ENCODE measurements at regions not wholly inside any gene's neighbourhood (a gene's known extent, or its start where the extent isn't known, plus 50 kb on each side); places are given as distances from the start of the nearest gene placed in this dataset.

DNA sequence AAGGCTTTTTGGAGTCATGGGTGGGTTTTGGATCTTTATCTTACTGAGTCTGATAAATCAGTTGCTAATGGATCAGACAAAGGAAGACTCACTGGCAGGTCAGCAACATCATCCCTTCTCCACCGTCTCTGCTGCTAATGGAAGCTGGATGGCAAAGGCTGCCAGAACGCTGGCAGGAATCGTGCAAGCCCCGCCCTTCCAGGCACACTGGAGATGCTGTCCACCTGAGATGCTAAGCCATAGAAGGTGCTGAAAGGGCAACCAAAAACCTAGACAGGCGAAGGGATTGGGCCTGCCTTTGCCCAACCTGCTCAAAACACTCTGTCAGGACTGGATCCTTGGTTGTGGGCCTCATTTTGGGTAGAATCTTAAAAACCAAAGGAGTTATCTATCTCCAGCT, 139.5 kb upstream of the FSTL4 start:
- no peak overlapping the region for H2BK120ac ChIP-seq (ENCODE audit: low read depth, low read length, poor library complexity, severe bottlenecking)
- H3K9me3 Mint-ChIP-seq = no peaks in the 10 kb centered on the region
- no peaks in the 10 kb centered on the region; the same call in none of the 2 replicates for H3K27me3 ChIP-seq (ENCODE audit: insufficient read depth, low read length)
- H3K4ac ChIP-seq (ENCODE audit: low read depth, low read length) = no peak overlapping the region
- no peak for DNase-seq
- no peak overlapping the region for H2BK20ac ChIP-seq (ENCODE audit: low read depth, low read length, poor library complexity, severe bottlenecking)
- no peak overlapping the region for H2BK12ac ChIP-seq (ENCODE audit: insufficient read length, low read depth, low read length)
- no peak overlapping the region for H3K27ac Mint-ChIP-seq
- no peaks in the 10 kb centered on the region for H3K23me2 ChIP-seq (ENCODE audit: insufficient read length, low read depth, low read length, poor library complexity, severe bottlenecking)
- no peaks in the 10 kb centered on the region for H3K4me1 ChIP-seq (ENCODE audit: insufficient read depth, low read length)
- WGBS (ENCODE audit: extremely low coverage, insufficient read length, low lambda C conversion rate) = no CpG with 5 or more reads among the region's 5 CpGs
- no peaks in the 10 kb centered on the region; a peak in 1 of 4 replicates for H3K4me1 Mint-ChIP-seq
- no peak overlapping the region for H2BK15ac ChIP-seq (ENCODE audit: low read depth, low read length)
- H3K56ac ChIP-seq (ENCODE audit: insufficient read length, low read depth, low read length) = no peak overlapping the region
- no peaks in the 10 kb centered on the region for H3K79me2 ChIP-seq (ENCODE audit: insufficient read depth, low read length)
- no peak overlapping the region for H3T11ph ChIP-seq (ENCODE audit: low read length)
- no peak overlapping the region for H3K18ac ChIP-seq (ENCODE audit: insufficient read length, low read depth, low read length)
- H3K36me3 Mint-ChIP-seq (ENCODE audit: insufficient read depth in 1 of 3, low read depth in 3 of 3) = no peaks in the 10 kb centered on the region
- no peaks in the 10 kb centered on the region for H3K9me3 ChIP-seq (ENCODE audit: control insufficient read depth, low read depth, low read length)
- no peaks in the 10 kb centered on the region for H3K79me1 ChIP-seq (ENCODE audit: insufficient read depth, low read depth, low read length, poor library complexity, severe bottlenecking)
- no peaks in the 10 kb centered on the region for H4K20me1 ChIP-seq (ENCODE audit: control insufficient read depth, insufficient read depth, insufficient read length)
- no peak overlapping the region for H3K14ac ChIP-seq (ENCODE audit: insufficient read depth, low read length)
- H3K4me2 ChIP-seq (ENCODE audit: insufficient read depth, insufficient read length, low read length) = no peak overlapping the region
- no peak overlapping the region for H2AK5ac ChIP-seq (ENCODE audit: insufficient read length, low read length)
- TF ChIP-seq, protein P1, sequence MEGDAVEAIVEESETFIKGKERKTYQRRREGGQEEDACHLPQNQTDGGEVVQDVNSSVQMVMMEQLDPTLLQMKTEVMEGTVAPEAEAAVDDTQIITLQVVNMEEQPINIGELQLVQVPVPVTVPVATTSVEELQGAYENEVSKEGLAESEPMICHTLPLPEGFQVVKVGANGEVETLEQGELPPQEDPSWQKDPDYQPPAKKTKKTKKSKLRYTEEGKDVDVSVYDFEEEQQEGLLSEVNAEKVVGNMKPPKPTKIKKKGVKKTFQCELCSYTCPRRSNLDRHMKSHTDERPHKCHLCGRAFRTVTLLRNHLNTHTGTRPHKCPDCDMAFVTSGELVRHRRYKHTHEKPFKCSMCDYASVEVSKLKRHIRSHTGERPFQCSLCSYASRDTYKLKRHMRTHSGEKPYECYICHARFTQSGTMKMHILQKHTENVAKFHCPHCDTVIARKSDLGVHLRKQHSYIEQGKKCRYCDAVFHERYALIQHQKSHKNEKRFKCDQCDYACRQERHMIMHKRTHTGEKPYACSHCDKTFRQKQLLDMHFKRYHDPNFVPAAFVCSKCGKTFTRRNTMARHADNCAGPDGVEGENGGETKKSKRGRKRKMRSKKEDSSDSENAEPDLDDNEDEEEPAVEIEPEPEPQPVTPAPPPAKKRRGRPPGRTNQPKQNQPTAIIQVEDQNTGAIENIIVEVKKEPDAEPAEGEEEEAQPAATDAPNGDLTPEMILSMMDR (conservative IDR thresholded peaks at IDR 0.05) = no peak
- H2AFZ ChIP-seq (ENCODE audit: low read length) = no peak overlapping the region
- no peak overlapping the region for H3K4me3 Mint-ChIP-seq
- H4K8ac ChIP-seq (replicated peaks; ENCODE audit: insufficient read length, low read depth, low read length) = no peak overlapping the region
- no peak overlapping the region for H3K27ac ChIP-seq (ENCODE audit: insufficient read length, low read depth, low read length)
- H3K27me3 Mint-ChIP-seq (ENCODE audit: low read depth) = peaks cover 22% of the 10 kb centered on the region
- no peak overlapping the region for H4K5ac ChIP-seq (ENCODE audit: insufficient read length, low read depth, low read length)
- no peak overlapping the region for H4K91ac ChIP-seq (ENCODE audit: insufficient read length, low read depth, low read length)
- no peak overlapping the region for H3K23ac ChIP-seq (ENCODE audit: insufficient read length, low read depth, low read length)
- H2BK5ac ChIP-seq (ENCODE audit: insufficient read length, low read length) = no peak overlapping the region
- H3K9ac ChIP-seq (ENCODE audit: extremely low read depth, insufficient read length, low read length) = no peak overlapping the region
